Esophagus squamous epithelium (tissue), 5 donors: ENCODE measurements at regions not wholly inside any gene's neighbourhood (a gene's known extent, or its start where the extent isn't known, plus 50 kb on each side); places are given as distances from the start of the nearest gene placed in this dataset.
A peak's percentile ranks its signal among the peaks of the same experiment; 100 is the strongest.

Experiments
- DNase-seq: peaks from one replicate; lab custom pipeline; 2025; lab: John Stamatoyannopoulos, UW
- H3K27ac ChIP-seq, 4 donors: fragments of 200-600 bp; sonication (generic); one replicate each; pipeline ENCODE4 v1.5.1; 2016 to 2019; ENCODE audit warnings: mild to moderate bottlenecking in 1 of 4
- H3K27me3 ChIP-seq, 4 donors: fragments of 200-600 bp; sonication (generic); 1 replicate in 3 of 4; 2 replicates in 1 of 4; pipeline versions ENCODE4 v1.5.1 to v1.6.0; 2017 to 2021; ENCODE audit warnings: antibody characterized with exemption in 1 of 4
- H3K36me3 ChIP-seq, 3 donors: fragments of 200-600 bp; sonication (generic); one replicate each; pipeline ENCODE4 v1.5.1; 2016 to 2019
- H3K4me1 ChIP-seq, 3 donors: fragments of 200-600 bp; sonication (generic); one replicate each; pipeline ENCODE4 v1.5.1; 2017 to 2019
- H3K4me3 ChIP-seq, 4 donors: fragments of 200-600 bp; sonication (generic); 1 replicate in 3 of 4; 2 replicates in 1 of 4; pipeline ENCODE4 v1.5.1; 2016 to 2019; ENCODE audit warnings: mild to moderate bottlenecking in 2 of 4, moderate library complexity in 1 of 4
- H3K9me3 ChIP-seq, 3 donors: fragments of 200-600 bp; sonication (generic); one replicate each; pipeline ENCODE4 v1.5.1; 2016 to 2019
- POLR2A ChIP-seq, 4 donors: fragments of 450-650 bp; IDR thresholded peaks; one replicate each; pipeline ENCODE4 v1.6.1; 2017; ENCODE audit warnings: antibody characterized with exemption in 4 of 4, mild to moderate bottlenecking in 4 of 4, moderate library complexity in 3 of 4
- WGBS, 2 donors: methylation state at CpG; one replicate each; pipeline ENCODE4 v1.1.5; 2018; 5-methylcytosine and 5-hydroxymethylcytosine counted together
- intact Hi-C: fragments of 100-400 bp; cut with DNase I; formaldehyde crosslinking; loops from one replicate; pipeline ENCODE4 v1.15.0; 2022
- TF ChIP-seq, protein P1 (sequence below), 6 experiments: fragments of 450-650 bp in 4 of 6; fragments of 200-600 bp in 2 of 6; sonication (generic) in 2 of 6; IDR thresholded peaks; one replicate each; pipeline ENCODE4 v1.5.1; 2016 to 2019; ENCODE audit warnings: antibody characterized with exemption in 6 of 6, mild to moderate bottlenecking in 4 of 6, moderate library complexity in 4 of 6
- donor health status: DM: yes; HTN: yes; CAD: no.

GRCh38 chr2:241926541-241927311 lies 57.2 kb downstream of the RTP5 start:
- TF ChIP-seq POLR2A (IDR thresholded peaks at IDR 0.05), result no peak
- TF ChIP-seq, protein P1, sequence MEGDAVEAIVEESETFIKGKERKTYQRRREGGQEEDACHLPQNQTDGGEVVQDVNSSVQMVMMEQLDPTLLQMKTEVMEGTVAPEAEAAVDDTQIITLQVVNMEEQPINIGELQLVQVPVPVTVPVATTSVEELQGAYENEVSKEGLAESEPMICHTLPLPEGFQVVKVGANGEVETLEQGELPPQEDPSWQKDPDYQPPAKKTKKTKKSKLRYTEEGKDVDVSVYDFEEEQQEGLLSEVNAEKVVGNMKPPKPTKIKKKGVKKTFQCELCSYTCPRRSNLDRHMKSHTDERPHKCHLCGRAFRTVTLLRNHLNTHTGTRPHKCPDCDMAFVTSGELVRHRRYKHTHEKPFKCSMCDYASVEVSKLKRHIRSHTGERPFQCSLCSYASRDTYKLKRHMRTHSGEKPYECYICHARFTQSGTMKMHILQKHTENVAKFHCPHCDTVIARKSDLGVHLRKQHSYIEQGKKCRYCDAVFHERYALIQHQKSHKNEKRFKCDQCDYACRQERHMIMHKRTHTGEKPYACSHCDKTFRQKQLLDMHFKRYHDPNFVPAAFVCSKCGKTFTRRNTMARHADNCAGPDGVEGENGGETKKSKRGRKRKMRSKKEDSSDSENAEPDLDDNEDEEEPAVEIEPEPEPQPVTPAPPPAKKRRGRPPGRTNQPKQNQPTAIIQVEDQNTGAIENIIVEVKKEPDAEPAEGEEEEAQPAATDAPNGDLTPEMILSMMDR (IDR thresholded peaks at IDR 0.05), result no peak
- Histone ChIP-seq H3K4me1 (no peaks in the 10 kb centered on the region), H3K9me3 (no peaks in the 10 kb centered on the region), H3K36me3 (no peaks in the 10 kb centered on the region), H3K27ac (no peak overlapping the region), H3K27me3 (no peaks in the 10 kb centered on the region), H3K4me3 (no peak overlapping the region)
- intact Hi-C loops, result no loop called here
- 72 to 82% methylated on average over 15 to 25 of the region's 32 CpGs for WGBS, 2 donors
- DNase-seq, result no peak

DNA sequence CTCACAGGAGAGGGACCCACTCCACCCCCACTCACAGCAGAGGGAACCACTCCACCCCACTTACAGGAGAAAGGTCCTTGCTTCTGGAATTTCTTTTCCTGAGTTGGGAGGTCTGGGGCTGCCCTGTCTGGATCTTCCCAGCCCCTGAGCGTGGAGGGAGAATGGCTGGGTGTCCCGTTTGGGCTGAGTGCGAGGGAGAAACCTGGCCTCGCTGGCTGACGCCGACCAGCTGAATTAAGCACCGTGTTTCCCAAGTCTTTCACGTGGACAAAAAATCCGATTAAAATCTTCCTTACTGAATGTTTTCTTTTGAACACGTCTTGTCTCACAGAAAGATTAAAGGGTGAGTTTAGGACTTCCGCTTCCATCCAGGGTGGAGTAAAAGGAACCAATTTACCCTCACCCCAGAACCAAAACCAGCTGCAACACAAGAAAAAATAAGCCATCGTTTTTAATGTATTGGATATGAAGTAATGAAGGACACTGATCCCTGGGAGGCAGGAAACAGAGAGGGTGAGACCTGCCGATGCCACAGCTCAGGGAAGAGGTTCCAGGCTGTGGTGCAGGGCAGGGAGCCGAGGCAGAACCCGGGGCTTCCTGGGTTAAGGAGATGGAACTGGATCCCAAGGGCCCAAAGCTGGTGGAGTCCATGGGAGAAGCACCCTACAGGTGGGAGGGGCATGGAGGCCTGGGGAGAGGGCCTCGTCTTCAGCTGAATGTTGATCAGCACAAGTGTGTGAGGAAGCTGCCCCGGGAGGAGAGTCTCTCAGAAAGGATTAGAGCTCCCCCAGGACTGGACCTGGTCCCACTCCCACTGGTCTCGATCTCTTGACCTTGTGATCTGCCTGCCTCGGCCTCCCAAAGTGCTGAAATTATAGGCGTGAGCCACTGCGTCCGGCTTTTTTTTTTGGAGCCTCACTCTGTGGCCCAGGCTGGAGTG lies 60.3 kb downstream of the RTP5 start:
- DNase-seq, result no peak
- no peaks in the 10 kb centered on the region for H3K9me3 ChIP-seq
- 82 to 86% methylated on average over 20 to 21 of the region's 22 CpGs for WGBS, 2 donors
- intact Hi-C loops, result no loop called here
- H3K4me1 ChIP-seq, result peaks cover 0 to 13% (median 3%) of the 10 kb centered on the region in 3 donors
- no peak for TF ChIP-seq POLR2A (IDR thresholded peaks at IDR 0.05)
- TF ChIP-seq, protein P1 (IDR thresholded peaks at IDR 0.05), result no peak
- H3K27ac ChIP-seq, result no peak overlapping the region
- H3K27me3 ChIP-seq, result no peaks in the 10 kb centered on the region
- H3K36me3 ChIP-seq, result no peaks in the 10 kb centered on the region
- H3K4me3 ChIP-seq, result no peak overlapping the region

- Histone ChIP-seq H3K4me3 (no peak overlapping the region), H3K36me3 (no peaks in the 10 kb centered on the region), H3K9me3 (no peaks in the 10 kb centered on the region), H3K27ac (no peak overlapping the region), H3K4me1 (peaks cover 0 to 13% (median 3%) of the 10 kb centered on the region in 3 donors), H3K27me3 (peaks cover 0 to 3% (median 0%) of the 10 kb centered on the region in 4 donors)
- no peak for DNase-seq
- intact Hi-C loops, result no loop called here
- TF ChIP-seq POLR2A (IDR thresholded peaks at IDR 0.05), result no peak
- TF ChIP-seq, protein P1 (IDR thresholded peaks at IDR 0.05), result no peak
- 94 to 95% methylated on average over 17 to 26 of the region's 30 CpGs for WGBS, 2 donors
These were observed 61.8 kb downstream of the RTP5 start for GRCh38 chr2:241931084-241931975.

DNA sequence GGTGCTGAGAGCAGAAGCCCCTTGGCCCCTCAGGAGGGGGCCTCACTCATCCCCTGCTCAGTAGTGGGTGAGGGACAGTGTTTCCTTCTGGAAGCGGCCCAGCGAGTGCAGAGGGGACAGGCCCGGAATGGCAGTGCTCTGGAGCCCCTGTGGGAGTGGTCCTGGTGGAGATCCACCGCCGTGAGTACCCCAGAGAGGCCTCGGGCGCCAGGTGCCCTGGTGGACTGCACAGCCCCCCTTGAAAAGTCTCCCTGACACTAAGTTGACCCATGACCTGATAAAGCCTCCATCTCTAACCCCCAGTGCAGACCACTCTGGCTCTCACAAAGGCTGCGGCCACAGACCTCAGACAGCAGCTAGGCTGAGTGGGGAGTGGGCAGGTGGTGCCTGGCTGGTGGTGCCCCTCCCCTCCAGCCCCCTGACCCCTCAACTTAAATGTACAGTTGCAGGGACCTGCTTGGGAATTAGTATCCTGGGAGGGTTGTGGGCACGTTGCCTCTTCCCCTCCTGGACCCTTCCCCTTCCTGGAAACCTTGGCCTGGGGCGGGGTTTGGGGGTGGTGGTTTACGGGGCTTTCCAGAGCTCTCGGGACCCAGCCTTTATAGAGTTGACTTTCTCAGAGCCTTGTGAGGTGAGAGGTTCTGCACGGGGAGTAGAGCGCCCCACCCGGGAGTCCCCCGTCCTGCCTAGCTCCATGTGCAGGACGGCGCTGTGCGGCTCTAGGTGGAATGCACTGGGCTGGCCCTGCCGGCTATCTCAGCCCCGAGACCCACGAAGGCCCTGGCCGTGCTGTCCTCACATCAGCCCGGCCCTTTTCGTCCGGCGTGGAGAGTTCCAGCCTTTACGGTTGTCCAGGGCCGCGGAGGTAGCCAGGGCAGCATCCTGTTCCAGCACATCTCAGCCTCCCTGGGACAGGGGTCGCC lies 62.7 kb downstream of the RTP5 start:
- intact Hi-C loops, result no loop called here
- H3K4me1 ChIP-seq, result peaks cover 0 to 13% (median 3%) of the 10 kb centered on the region in 3 donors
- H3K36me3 ChIP-seq, result no peaks in the 10 kb centered on the region
- no peak for DNase-seq
- H3K27me3 ChIP-seq, result peaks cover 0 to 8% (median 0%) of the 10 kb centered on the region in 4 donors
- no peaks in the 10 kb centered on the region for H3K9me3 ChIP-seq
- H3K27ac ChIP-seq, result peak overlapping the region in 3 of 4 donors; percentile 61 to 88 (median 83)
- WGBS, 2 donors, result 89 to 90% methylated on average over 1 to 10 of the region's 31 CpGs
- TF ChIP-seq, protein P1 (IDR thresholded peaks at IDR 0.05), result no peak
- H3K4me3 ChIP-seq, result no peak overlapping the region
